ENCODE measurements at regions not wholly inside any gene's neighbourhood (a gene's known extent, or its start where the extent isn't known, plus 50 kb on each side); places are given as distances from the start of the nearest gene placed in this dataset.
"Not testable (repeated sequence)": the region's sequence is repeated elsewhere in the genome, so short reads cannot be mapped to it uniquely, and the experiment has no call there.

GRCh38 chr4:33924239-33924638 is 2320.1 kb downstream of the ARAP2 start:
- no peak for DNase-seq

- no peak for DNase-seq
These were observed 2319.5 kb downstream of the ARAP2 start for GRCh38 chr4:33924811-33925210.

DNA sequence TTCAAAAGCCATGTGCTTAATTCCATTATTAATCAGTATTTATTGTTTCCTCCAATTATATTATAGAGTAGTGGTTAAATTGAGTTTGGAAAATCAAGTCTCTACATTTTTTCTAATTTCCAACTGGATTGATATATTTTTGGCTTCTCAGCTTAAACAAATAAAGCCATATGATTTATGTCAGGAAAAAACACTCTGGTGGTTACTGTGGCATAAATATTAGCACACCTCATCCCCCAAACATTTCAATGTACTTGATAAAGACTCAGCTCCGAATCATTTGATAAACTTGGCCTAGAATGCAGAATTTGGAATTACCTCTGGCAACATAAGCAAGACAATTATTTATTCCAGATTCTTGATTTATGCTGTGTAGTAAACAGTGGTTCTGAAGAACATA is 2313.8 kb downstream of the ARAP2 start:
- no peak for DNase-seq

GRCh38 chr4:33931026-33931425 is 2313.3 kb downstream of the ARAP2 start:
- no peak for DNase-seq

DNA sequence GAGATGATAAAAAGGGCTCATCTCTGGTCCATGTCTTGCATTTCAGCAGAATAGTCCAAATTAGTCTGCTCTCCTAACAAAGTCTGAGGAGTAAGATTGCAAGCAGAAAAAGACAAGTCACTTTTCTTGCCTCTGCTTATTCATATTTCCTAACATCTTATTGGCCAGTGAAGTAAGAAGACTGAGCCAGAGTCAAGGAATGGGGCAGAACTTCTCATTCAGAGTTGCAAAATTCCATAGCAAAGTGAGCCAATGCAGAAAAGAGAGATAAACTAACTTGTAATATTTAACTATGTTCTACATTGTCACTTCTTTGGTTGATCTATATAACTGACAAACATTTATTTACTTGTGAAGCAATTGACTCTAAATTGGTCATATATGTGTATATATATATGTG is 2304.0 kb downstream of the ARAP2 start:
- DNase-seq = no peak

GRCh38 chr4:33941854-33942253 is 2302.5 kb downstream of the ARAP2 start:
- no peak for DNase-seq

- DNase-seq = no peak
These were observed 2295.4 kb downstream of the ARAP2 start for GRCh38 chr4:33948921-33949320.

DNA sequence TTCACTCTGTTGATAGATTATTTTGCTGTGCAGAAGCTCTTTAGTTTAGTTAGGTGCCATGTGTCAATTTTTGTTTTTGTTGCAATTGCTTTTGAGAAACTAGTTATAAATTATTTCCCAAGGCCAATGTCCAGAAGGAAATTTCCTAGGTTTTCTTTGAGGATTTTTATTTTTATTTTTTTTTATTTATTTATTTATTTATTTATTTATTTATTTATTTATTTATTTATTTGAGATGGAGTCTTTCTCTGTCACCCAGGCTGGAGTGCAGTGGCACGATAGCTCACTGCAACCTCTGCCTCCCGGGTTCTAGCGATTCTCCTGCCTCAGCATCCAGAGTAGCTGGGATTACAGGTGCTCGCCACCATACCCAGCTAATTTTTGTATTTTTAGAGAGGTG is 2290.5 kb downstream of the ARAP2 start:
- DNase-seq = not testable (repeated sequence)

DNA sequence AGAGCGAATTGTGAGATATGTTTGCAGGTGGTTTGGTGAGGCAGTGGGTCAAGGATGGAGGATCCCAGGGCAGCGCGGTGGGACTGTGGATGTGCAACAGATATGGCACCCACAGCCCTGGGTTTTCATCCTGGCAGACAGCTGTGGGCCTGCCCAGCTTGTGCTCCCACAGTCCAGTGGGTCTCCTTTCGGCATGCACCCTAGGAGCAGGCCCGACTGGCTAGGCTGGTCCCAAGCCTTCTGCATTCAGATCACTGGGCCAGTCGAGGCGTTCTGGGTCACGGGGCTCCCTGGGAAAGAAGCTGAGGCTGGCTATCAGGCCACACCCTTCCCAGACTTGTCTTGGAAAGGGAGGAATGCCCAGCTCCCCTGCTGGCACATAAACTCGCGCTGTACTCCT is 2289.6 kb downstream of the ARAP2 start:
- DNase-seq = no peak

- no peak for DNase-seq
These were observed 2284.8 kb downstream of the ARAP2 start for GRCh38 chr4:33959519-33959918.

- DNase-seq = no peak
These were observed 2282.6 kb downstream of the ARAP2 start for GRCh38 chr4:33961761-33962160.

DNA sequence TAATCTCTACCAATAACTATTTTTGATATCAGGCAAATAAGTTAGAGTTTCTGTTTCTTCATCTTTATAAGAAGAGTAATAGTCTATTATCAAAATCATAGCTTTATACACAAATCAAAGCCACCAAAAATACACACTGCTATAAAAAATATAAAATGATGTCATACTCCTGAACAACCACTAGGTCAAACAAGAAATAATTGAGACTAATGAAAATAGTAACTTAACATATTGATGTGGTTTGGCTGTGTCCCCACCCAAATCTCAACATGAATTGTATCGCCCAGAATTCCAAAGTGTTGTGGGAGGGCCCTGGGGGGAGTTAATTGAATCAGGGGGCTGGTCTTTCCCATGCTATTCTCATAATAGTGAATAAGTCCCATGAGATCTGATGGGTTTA is 2277.5 kb downstream of the ARAP2 start:
- no peak for DNase-seq

DNA sequence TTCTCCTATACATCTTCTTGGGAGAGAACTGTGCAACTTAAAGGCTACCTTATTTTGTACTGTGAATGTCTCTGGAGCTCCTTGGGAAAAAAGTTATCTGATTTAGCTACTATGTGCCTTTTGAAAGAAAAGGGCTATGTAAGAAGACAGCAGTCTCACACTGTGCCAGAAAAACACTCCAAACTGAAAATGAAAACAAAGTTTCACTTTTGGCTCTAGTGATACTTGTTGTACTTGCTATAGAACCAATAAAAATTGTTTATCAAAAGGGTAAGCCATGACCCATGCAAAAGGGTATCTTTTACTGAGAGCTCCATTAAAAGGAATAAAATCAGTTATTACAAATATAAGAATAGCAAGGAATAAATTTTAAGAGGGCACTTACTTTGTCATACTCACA is 2270.0 kb downstream of the ARAP2 start:
- DNase-seq = no peak

GRCh38 chr4:33975995-33976394 is 2268.3 kb downstream of the ARAP2 start:
- no peak for DNase-seq

- not testable (repeated sequence) for DNase-seq
These were observed 2264.5 kb downstream of the ARAP2 start for GRCh38 chr4:33979781-33980180.

GRCh38 chr4:33980361-33980760 is 2264.0 kb downstream of the ARAP2 start:
- no peak for DNase-seq

- DNase-seq = no peak
These were observed 2254.4 kb downstream of the ARAP2 start for GRCh38 chr4:33989820-33990443.

- no peak for DNase-seq
These were observed 2248.1 kb downstream of the ARAP2 start for GRCh38 chr4:33996075-33996718.

DNA sequence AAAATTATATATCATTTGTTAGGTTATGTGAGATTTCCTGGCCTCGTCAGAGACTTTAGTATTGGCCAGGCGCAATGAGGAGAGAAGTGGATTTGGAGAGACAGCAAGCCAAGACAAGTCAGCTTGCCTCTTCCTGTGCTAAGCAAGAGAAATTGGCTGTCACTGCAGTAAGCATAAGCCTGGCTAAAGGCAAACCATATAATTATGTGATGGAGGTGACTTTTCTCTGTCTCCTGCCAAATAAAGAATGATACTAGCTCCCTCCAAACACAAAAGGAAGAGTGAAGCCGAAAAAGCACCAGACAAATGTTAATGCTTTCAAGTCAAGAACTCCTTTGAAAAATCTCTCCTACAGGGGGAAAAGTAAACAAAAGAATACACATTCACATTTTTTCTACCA is 2246.0 kb downstream of the ARAP2 start:
- no peak for DNase-seq

DNA sequence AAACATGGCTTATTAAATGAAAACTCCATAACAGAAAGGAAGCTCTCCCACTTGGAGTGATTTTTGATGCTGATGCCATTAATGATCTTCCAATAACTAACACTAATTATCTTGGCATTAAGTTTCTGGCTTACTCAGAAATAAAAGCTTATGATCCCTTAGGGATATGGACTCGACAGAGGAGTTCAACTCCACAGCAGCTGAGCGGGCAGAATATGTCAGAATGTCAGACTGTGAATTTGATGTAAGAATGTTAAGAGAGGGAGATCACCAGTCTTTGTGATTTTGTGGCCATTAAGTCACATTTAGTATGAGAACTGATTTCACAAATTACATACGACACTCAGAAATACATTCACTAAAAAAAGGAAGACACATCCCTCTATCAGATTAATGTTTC is 2244.0 kb downstream of the ARAP2 start:
- DNase-seq = no peak

DNA sequence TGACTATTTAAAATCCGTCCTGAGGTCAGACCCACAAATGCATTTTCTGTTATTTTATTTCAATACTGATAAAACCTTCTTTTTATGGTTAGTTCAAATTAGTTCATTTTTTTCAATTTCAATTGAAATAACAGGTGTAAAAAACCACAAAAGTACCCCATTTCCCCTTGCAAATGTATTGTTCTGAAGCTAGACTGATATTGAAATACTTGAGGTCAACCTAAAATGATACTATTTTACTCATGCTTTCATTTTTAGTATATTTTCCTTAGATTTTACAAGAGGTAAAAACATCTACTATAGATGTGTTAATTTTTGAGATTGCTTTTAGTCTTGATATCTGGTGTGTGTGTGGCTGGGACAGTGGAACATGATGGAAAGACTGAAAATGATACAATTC is 2237.8 kb downstream of the ARAP2 start:
- not testable (repeated sequence) for DNase-seq

DNA sequence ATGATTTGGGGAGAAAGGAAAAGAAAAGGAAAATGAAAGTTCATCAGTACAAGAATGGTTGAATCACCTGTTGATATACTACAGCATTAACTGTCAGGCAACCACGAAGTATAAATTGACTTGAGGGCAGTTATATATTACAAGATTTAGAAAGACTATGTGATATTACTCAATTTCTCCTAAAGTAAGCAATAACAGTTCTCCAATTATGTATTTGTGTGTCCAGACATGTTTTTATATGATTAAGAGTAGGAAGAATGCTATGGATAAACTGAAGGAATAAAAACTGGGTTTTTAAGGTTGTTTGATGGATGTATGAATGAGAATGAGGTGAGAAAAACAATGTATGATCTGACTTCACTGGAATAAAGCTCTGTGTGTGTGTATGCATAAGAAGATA is 2234.4 kb downstream of the ARAP2 start:
- no peak for DNase-seq

- DNase-seq = no peak
These were observed 2233.4 kb downstream of the ARAP2 start for GRCh38 chr4:34010751-34011519.

DNA sequence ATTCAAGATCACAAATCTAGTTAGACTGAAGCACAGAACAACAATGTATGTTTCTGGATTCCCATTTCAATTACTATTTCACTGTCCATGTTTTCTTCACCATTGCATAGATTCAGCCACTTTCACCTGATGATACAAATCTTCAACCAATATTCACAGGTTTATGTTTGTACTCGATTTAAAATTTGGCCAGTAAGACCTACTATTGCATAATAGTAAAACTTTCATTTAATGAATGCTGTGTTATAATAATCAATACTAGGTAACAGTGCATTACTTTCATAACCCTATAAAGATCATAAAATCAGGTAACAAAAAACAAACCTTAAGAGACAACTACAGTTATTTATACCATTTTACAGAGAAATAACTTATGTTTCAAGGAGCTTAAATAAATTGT is 2209.1 kb downstream of the ARAP2 start:
- DNase-seq = no peak
